Hindlimb muscle (tissue), 1 donor: ENCODE measurements at regions not wholly inside any gene's neighbourhood (a gene's known extent, or its start where the extent isn't known, plus 50 kb on each side); places are given as distances from the start of the nearest gene placed in this dataset.
"Not testable (repeated sequence)": the region's sequence is repeated elsewhere in the genome, so short reads cannot be mapped to it uniquely, and the experiment has no call there.

Source experiments
- DNase-seq: peaks from one replicate; pipeline ENCODE4 v3.0.0-alpha.2; 2013

DNA sequence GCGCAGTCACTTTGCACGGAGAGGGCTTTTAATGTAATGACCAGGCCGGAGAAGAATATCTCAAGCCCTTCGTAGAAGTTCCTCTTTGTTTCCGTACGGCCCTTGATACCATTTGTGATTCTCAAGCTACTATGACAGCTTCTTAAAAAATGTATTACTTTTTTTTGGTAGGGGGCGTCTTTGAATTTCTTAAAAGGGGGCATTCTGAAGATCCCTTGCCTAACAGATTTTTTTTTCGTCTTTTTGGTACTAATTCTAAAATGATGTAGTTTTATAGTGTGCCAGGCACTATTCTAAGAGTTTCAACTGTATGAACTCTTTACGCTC lies 614.0 kb downstream of the MCTP2 start:
- DNase-seq, result no peak

DNA sequence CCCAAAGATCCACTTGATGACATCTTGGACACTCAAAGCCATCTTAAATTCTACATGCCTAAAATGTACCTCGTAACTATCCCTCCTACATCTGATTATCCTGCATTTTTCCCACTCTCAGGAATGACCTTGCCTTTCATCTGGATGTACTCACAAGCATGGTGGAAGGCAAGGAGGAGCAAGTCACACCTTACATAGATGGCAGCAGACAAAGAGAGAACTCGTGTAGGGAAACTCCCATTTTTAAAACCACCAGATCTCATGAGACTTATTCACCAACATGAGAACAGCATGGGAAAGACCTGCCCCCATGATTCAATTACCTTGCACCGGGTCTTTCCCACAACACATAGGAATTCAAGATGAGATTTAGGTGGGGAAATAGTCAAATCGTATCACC lies 616.0 kb downstream of the MCTP2 start:
- no peak for DNase-seq

DNA sequence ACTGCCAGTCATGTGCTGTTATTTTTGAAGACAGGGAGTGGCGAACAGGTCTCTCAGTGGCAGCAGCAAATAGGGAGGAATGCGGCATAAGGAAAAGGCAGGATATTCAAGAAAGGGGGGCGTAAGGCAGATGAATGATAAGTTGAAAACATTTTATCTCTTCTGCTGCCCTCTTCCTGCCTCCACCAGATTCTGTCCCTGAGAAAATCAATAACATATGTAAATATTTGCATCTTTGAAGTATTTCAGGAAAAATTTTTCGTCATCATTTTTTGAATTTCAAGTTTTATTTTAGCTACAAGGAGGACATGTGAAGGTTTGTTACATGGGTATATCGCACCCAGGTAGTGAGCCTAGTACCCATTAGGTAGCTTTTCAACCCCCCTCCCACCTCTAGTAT lies 616.7 kb downstream of the MCTP2 start:
- DNase-seq, result no peak

DNA sequence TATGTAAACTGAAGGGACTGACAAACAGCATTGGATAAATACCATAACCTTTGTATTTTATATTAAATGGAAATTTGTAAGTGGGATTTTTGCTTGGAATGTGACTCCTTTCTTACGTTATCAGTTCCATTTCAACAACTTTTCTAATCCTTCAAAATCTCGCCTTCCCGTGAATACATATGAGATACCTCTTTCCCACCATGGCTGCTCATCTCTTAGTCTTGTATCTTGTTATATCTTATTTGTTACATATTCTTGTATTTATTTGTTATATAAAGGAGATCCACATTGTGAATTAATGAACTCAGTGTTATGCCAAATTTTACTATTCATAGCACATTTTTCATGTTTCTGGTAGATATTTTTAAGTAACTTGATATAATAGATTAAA lies 623.7 kb downstream of the MCTP2 start:
- DNase-seq, result no peak

DNA sequence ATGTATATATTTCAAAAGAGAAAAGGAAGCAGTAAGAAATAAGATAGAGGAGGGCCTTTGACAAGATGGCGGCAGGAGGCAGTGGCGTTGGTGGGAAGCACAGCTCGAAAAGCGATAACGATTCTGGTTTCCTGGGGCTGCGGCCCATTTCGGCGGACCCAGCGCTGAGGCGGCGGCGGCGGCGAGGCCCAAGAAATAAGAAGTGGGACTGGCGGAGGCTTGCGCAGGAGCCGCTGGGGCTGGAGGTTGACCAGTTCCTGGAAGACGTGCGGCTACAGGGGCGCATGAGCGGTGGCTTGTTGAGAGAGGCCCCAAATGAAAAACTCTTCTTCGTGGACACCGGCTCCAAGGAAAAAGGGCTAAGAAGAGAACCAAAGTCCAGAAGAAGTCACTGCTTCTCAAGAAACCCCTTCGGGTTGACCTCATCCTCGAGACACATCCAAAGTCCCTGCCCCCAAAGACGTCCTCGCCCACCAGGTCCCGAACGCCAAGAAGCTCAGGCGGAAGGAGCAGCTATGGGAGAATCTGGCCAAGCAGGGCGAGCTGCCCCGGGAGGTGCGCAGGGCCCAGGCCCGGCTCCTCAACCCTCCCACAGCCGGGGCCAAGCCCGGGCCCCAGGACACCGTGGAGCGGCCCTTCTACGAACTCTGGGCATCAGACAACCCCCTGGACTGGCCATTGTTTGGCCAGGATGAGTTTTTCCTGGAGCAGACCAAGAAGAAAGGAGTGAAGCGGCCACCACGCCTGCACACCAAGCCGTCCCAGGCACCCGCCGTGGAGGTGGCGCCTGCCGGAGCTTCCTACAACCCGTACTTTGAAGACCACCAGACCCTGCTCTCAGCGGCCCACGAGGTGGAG lies 624.3 kb downstream of the MCTP2 start:
- DNase-seq, result no peak

DNA sequence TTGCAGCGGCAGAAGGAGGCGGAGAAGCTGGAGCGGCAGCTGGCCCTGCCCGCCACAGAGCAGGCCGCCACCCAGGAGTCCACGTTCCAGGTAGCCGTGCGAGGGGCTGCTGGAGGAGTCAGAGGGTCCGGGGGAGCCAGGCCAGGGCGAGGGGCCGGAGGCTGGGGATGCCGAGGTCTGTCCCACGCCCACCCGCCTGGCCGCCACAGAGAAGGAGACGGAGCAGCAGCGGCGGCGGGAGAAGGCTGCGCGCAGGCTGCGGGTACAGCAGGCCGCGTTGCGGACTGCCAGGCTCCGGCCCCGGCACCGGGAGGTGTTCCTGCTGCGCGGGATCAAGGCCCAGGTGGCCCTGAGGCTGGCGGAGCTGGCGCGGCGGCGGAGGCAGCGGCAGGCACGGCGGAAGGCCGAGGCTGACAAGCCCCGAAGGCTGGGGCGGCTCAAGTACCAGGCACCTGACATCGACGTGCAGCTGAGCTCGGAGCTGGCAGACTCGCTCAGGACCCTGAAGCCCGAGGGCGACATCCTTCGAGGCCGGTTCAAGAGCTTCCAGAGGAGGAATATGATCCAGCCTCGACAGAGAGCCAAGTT lies 625.0 kb downstream of the MCTP2 start:
- DNase-seq, result no peak

DNA sequence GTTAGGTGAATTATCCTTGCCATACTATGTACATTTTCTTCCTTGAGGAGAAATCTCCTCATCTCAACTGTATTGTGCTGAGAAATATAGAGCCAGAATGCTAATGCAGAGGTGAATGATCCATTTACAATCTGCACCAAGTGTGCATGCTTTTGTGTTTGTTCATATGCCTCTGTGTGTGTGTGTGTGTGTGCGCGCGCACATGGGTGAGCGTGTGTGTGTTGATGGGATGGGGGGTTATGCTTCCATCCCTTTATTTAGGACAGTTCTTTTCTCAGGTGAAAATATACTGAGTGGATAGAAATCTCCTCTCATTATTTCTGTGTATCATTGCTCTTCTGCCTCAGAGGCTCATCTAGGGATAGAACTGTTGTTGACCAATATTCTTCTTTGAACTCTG lies 626.1 kb downstream of the MCTP2 start:
- no peak for DNase-seq

DNA sequence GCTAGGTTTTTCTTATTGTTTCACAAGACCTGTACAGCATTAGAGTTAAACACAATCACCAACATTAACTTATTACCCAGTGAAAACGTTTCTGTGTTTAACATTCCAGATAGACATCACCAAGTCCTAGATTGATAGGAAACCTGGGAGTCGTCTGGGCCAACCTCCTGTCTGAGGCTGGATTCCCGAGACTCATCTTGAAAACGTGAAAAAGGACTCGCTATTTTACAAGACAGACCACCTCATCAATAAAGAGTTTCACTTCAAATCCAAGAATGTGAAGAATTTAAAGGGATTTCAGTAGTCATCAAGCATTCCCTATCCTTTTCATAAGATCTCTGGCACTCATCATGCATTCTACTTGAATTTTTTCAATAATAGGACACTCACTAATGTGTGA lies 626.6 kb downstream of the MCTP2 start:
- DNase-seq, result no peak

DNA sequence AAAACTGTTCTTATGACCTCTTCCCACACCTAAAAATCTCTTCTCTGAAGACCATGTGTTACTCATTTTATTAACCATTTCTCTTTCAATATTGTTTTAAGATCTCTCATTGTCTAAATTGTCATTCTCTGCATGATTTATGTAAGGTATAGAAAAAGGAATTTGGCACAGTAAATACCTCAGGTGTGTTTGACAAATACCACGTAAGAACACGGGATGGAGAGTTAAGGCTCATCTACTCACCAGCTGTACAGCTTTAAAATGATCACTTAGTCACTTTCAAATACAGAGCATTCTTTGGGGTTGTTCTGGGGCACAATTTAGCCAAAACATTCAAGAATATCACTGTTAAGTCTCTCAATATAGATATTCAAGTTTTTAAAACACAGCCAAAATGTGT lies 627.1 kb downstream of the MCTP2 start:
- no peak for DNase-seq

DNA sequence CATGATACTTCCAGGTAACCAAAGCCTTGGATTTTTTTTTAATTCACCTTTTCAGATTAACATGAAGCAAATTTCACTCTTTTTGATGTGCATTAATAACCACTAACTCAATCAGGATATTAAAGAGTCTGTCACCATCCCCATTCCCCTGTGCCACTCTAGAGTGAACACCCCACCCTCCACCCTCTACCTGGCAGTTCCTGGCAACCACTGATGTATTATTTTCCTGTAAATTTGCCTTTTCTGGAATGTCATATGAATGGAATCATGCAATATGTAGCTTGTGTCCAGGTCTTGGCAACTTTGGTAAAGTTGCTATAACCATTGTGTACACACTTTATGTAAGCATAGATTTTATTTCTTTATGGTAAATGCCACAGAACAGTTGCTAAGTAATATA lies 627.6 kb downstream of the MCTP2 start:
- no peak for DNase-seq

DNA sequence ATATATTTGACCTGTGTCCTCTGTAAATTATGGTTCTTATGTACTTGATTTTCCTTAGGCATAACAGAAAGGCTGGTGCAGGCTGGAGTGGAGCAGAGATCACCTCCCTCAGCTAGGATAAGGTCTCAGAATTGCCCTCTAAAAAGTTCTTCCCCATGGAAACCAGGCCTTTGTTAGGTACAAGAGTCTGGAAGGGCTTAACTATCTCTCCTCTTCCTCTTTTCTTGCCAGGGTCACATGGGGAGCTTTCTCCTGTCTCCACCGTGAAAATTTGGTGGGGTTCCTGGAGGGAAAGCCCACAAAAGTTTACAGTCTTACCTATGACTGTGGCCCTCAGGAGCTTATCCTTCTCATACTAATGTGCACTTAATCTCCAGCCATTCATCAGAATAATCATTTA lies 633.2 kb downstream of the MCTP2 start:
- DNase-seq, result no peak

DNA sequence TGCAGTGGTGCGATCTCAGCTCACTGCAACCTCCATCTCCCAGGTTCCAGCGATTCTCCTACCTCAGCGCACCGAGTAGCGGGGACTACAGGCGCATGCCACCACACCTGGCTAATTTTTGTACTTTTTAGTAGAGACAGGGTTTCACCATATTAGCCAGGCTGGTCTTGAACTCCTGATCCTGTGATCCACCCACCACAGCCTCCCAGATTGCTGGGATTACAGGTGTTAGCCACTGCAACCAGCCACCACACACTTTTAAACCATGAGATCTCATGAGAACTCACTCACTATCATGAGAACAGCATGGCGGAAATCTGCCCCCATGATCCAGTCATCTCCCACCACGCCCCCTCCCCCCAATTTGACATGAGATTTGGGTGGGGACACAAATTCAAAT lies 636.9 kb downstream of the MCTP2 start:
- DNase-seq, result not testable (repeated sequence)

DNA sequence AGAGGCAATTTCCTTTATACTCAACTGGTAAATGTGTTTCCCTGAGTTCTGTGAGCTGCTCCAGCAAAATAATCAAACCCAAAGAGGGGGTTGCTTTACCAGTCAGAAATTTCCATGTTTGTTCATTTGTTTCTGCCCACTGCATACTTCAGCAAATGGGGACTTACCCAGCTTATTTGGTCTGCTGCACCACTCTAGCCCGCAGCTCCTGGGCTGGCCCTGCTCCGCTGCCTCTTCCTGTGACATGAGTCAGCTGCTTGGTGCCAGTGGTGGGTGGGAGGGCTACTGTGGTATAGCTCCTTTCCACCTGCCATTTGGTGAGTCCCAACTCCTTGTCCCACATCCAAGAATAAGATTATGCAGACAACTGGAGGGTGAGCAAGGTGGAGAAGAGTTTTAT lies 644.2 kb downstream of the MCTP2 start:
- no peak for DNase-seq

DNA sequence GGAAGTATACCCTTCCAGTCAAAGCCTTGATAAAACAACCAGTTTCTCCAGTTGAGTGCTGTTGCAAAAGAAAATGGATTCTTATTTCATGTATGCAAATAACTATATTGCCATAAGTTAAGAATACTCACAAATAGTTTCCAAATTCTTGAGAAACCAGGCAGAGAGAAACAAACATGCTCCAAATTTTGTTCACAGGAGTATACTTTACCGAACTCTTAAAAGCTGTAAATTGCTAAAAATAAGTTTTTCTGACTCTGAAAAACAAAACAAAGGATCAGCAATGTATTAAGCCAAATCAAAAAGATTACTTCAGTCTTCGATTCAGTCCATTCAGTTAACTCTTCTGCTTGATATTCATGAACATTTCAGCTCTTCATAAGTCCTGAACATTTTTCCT lies 646.5 kb downstream of the MCTP2 start:
- no peak for DNase-seq

DNA sequence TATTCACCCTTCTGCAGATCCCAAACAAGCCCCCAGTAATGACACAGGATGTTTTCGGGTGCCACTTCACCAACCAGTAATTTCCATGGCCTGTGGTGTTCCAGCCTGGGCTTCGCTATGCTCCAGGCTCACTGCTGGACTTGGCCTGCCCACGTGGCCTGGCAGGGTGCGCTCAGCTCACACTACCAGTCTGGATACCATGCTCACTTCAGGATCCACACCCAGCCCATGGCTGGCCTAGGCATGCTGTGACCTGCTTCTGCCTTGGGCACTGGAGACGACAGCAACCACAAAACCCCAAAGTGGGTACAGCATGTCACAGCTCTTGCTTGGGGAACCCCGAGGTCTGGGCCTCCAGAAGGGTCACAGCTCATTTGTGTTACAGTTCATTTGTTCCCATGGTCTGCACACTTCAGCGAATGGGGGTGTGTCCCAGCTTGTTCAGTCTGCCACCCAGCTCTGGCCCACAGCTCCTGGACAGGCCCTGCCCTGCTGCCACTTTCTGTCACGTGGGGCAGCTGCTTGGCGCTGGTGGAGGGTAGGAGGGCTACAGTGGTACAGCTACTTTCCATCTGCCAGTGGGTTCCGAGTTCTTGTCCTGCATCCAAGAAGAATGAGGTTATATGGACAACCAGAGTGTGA lies 650.8 kb downstream of the MCTP2 start:
- DNase-seq, result no peak

DNA sequence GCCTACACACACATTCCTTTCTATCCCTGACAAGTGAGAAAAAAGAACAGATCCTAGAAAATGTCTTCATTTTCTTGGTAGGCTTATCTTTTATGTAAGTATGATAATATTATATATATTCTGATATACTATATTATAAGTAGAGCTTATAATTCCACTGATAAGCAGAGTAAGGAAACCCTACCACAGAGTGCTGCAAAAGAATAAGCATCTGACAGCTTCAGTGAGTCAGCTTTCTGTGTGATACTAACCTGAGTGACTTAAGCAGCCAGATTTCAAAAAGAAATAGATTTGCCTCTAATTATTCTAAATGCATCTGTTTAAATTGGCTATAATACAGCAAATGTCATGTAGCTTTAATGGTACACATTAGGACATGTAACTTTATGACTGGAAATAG lies 656.0 kb downstream of the MCTP2 start:
- no peak for DNase-seq

DNA sequence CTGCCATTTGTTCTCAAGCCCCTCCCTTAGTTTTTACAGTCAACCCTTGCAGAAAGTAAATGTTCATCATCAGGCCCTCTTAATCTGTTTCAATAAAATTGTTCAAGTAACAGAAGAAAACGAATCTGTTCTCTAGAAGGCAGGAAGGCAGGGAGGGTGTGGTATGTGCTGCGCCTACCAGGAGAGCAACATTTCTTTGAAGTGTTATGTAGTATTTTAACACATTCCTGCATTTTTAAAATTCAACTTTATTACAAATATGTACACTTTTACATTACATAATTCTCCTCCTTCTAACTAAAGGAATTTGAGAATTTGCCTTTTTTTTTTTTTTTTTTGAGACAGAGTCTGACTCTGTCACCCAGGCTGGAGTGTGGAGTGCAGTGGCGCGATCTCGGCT lies 657.8 kb downstream of the MCTP2 start:
- DNase-seq, result no peak

DNA sequence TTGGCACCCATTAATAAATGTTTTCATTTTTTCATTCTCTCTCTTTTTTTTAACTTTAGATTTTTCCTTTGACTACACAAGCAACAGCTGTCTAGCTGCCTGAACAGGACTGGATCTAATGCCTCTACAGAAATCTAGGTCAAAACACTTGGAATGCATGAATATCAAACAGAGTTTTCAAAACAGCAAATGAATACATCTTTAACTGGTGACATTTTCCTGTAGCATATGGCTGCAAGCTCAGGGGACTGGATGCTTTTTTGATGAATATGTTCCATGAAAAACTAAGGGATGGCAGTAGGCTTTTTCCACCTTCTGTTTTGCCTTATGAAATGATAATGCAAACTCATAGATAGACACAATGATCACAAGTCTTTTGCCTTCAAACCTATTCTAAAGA lies 661.7 kb downstream of the MCTP2 start:
- no peak for DNase-seq

DNA sequence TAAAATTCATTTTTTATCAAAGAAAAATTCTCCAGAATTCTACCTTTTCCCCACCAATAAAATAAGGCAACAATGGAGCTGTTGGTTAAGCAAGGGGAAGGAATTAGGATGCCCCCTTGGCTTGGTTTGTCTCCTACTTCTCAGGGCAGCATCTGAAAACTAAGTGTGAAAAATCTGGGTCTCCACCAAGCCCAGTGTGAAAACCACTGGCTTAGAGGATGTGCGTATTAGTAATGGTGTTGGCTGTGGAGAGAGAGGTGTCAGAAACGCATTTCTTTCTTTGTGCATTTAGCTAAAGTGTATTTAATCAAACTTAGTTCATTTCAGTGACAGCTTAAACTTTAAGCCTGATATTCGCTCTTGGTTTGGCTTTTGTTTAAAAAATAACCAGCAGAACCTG lies 662.7 kb downstream of the MCTP2 start:
- no peak for DNase-seq

DNA sequence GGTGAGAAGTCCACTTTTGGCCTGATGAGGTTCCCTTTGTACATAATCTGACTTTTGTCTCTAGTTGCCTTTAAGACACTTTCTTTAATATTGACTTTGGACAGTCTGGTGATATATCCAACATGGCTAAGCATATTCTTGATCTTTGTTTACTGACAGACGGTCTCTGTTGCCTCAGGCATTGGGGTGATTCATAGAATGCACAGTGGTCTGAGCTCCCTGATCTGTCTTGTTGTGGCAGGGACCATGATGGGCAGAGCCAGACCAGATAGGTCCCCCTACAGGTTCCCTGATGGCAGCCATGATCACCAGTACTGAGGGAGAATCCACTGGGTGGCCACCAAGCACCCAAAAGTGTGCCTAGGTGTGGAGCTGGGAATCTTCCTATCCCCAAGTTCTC lies 678.1 kb downstream of the MCTP2 start:
- no peak for DNase-seq

DNA sequence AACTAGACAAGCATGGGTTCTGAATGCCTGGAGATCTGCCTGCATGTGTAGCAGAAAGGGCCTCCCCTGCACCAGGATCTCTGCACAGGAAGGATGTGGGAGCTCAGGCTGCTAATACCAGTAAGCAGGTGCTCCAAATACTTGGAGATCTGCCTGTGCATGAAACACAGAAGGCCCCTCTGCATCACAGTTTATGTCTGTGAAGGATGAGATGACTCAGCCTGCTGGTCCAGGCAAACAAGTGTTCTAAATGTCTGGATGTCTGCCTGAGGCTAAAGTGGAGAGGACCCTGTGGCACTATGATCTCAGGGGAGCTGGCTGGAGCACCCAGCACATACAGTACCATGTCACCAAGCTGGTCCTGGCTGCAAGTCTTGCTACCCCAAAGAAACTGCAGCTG lies 678.8 kb downstream of the MCTP2 start:
- DNase-seq, result no peak

DNA sequence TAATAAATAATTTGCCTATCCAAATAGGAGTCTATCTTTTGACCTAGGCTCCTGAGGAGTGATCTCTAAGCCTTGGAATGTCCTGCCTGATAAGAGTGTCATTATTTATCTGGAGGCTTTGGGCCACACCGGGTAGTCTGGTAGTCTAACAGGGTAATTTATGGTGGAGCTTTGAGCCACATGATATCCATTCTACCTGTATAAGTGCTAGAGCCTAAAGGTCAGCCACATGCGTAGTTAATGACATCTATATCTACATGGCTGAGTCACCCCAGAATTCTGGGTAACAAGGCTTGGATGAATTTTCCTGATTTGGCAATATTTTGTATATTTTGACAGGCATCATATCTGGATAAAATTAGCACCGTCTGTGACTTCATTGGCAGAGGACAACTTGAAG lies 681.4 kb downstream of the MCTP2 start:
- DNase-seq, result no peak

DNA sequence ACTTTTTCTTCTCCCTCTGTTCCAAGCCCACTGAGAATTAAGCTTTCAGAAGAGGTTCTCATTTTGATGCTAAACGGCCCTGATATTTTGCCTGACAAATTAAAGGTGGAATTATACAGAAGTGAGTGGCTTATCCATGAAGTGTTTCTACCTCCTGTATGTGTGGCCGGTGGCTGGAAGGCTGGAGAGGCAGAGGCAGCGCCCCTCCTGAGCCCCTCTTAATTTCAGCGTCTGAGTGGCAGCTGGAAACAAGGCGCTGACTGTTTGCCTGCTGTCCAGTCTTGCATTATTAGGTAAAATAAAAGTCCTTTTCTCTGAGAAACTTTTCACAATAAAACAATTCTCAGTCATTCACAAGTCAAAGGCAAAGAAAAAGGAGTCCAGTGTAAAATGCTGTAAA lies 685.7 kb downstream of the MCTP2 start:
- DNase-seq, result no peak

DNA sequence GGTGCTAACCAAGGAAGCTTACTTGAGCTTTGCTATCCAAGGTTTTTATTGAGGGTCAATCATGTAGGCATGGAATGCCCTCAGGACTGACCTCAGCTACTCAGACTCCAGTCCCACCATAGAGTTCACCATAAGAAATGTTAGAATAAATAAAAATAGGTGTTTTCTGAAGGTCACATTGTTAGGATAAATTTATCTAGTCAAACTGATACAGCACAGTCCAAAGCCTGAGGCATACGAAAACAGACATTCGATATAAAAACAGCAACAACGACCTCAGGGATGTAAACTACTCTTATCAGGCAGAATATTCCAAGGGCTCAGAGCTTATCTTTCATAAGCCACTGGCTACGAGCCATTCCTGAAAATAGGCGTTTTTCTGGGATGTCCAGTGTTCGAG lies 690.6 kb downstream of the MCTP2 start:
- no peak for DNase-seq
